ENCODE measurements at regions not wholly inside any gene's neighbourhood (a gene's known extent, or its start where the extent isn't known, plus 50 kb on each side); places are given as distances from the start of the nearest gene placed in this dataset.

DNA sequence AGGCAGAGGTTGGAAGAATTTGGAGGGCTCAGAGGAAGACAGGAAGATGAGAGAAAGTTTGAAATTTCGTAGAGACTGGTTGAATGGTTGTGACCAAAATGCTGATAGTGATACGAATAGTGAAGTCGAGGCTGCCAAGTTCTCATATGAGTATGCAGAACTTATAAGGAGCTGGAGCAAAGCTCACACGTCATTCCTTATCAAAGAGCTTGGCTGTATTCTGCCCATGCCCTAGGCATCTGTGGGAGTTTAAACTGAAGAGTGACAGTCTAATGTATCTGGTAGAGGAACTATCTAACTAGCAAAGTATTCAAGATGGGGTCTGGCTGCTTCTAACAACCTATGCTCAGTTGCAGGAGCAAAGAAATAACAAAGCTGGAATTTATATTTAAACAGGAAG lies 102.1 kb downstream of the PCDH18 start:
- H3K14ac ChIP-seq (replicated peaks; ENCODE audit: low read depth, low read length), result no peak overlapping the region
- H3K18ac ChIP-seq (ENCODE audit: low read depth, low read length), result no peak overlapping the region
- in situ Hi-C loops (cut with MboI; ENCODE audit: low sequenced_read_pairs), result no loop called here
- H2BK15ac ChIP-seq (ENCODE audit: low read depth, low read length), result no peak overlapping the region
- no peak overlapping the region for H3K56ac ChIP-seq (ENCODE audit: extremely low read depth, insufficient read depth, low read length)
- no peak overlapping the region for H3K9ac ChIP-seq (ENCODE audit: low read depth, low read length)
- BruUV-seq (replicated peaks), result no TSS peak
- H3K36me3 ChIP-seq (ENCODE audit: control insufficient read depth, insufficient read depth, low read length), result no peaks in the 10 kb centered on the region
- dilution Hi-C loops (cut with HindIII; ENCODE audit: low sequenced_read_pairs, unreplicated experiment), result no loop called here
- H3K9me3 ChIP-seq (ENCODE audit: control insufficient read depth, insufficient read depth, low read length), result peaks cover 3% of the 10 kb centered on the region; the same call in 1 of the 2 replicates
- no peak overlapping the region for H2BK120ac ChIP-seq (ENCODE audit: low read depth, low read length)
- no peak overlapping the region for H4K5ac ChIP-seq (ENCODE audit: low read depth, low read length)
- no peak overlapping the region for H3K4me3 ChIP-seq (ENCODE audit: insufficient read depth, low read depth, low read length)
- no peak overlapping the region for H2AFZ ChIP-seq (replicated peaks; ENCODE audit: low read length, poor library complexity)
- no peak overlapping the region for H3K4ac ChIP-seq (ENCODE audit: low read depth, low read length)
- no peaks in the 10 kb centered on the region for H3K79me1 ChIP-seq (ENCODE audit: low read depth in 1 of 2, low read length in 2 of 2)
- POLR2A ChIA-PET (ENCODE audit: unreplicated experiment), result no interaction called here
- no peaks in the 10 kb centered on the region for H3K4me1 ChIP-seq (ENCODE audit: control insufficient read depth, insufficient read depth, low read length)
- DNase-seq (no peak), ATAC-seq (ENCODE audit: low read depth) (no peak)
- no peak overlapping the region for H4K8ac ChIP-seq (ENCODE audit: low read depth in 2 of 2, low read length in 2 of 2)
- H4K91ac ChIP-seq (ENCODE audit: insufficient read depth, low read depth, low read length), result no peak overlapping the region
- no peaks in the 10 kb centered on the region for H3K9me1 ChIP-seq (ENCODE audit: insufficient read depth, low read length)
- H3K27me3 ChIP-seq (ENCODE audit: control insufficient read depth, insufficient read depth, low read length), result no peaks in the 10 kb centered on the region
- H3K27ac ChIP-seq (ENCODE audit: insufficient read depth, low read length), result no peak overlapping the region
- no peak overlapping the region for H2AK5ac ChIP-seq (ENCODE audit: low read depth, low read length)
- H2AK9ac ChIP-seq (replicated peaks; ENCODE audit: low read depth, low read length, poor library complexity), result no peak overlapping the region
- H2BK5ac ChIP-seq (ENCODE audit: low read depth, low read length, poor library complexity, severe bottlenecking), result no peak overlapping the region
- no peak overlapping the region for H3K4me2 ChIP-seq (ENCODE audit: low read depth, low read length)
- intact Hi-C loops (cut with micrococcal nuclease), result no loop called here
- no peak overlapping the region for H2BK20ac ChIP-seq (ENCODE audit: low read depth, low read length)
- 100% methylated on average over 2 of the region's 4 CpGs; no CpG with 5 or more reads in 1 of the 2 experiments for WGBS, 2 experiments (ENCODE audit: extremely low coverage in 2 of 2, insufficient read length in 1 of 2)
- CTCF ChIA-PET, result interaction anchor here (1.0 kb wide), 1 partner anchor 14 kb away, joined by 4 read pairs; no protein-coding TSS in a partner anchor
- no peak overlapping the region for H3K23ac ChIP-seq (ENCODE audit: low read depth, low read length)
- TF ChIP-seq, protein P1, sequence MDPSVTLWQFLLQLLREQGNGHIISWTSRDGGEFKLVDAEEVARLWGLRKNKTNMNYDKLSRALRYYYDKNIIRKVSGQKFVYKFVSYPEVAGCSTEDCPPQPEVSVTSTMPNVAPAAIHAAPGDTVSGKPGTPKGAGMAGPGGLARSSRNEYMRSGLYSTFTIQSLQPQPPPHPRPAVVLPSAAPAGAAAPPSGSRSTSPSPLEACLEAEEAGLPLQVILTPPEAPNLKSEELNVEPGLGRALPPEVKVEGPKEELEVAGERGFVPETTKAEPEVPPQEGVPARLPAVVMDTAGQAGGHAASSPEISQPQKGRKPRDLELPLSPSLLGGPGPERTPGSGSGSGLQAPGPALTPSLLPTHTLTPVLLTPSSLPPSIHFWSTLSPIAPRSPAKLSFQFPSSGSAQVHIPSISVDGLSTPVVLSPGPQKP (IDR thresholded peaks at IDR 0.05; ENCODE audit: borderline replicate concordance, low read depth, low read length), result no peak
- TF ChIP-seq MAFK (IDR thresholded peaks at IDR 0.05; ENCODE audit: low read depth, low read length) (no peak), RFX5 (IDR thresholded peaks at IDR 0.05; ENCODE audit: low read depth, low read length) (no peak), NFE2L2 (IDR thresholded peaks at IDR 0.05; ENCODE audit: low read depth, low read length) (no peak), FOS (IDR thresholded peaks at IDR 0.05; ENCODE audit: low read depth, low read length) (no peak), SMC3 (IDR thresholded peaks at IDR 0.05; ENCODE audit: low read depth, low read length) (no peak), RCOR1 (IDR thresholded peaks at IDR 0.05; ENCODE audit: insufficient replicate concordance, low read length) (no peak), MXI1 (IDR thresholded peaks at IDR 0.05; ENCODE audit: borderline replicate concordance, low read depth, low read length) (no peak), CEBPB (IDR thresholded peaks at IDR 0.05; ENCODE audit: low read depth, low read length) (no peak), MAZ (IDR thresholded peaks at IDR 0.05; ENCODE audit: borderline replicate concordance, low read depth, low read length) (no peak), BHLHE40 (IDR thresholded peaks at IDR 0.05; ENCODE audit: low read depth, low read length) (no peak), RAD21 (IDR thresholded peaks at IDR 0.05; ENCODE audit: low read length) (no peak), CHD1 (IDR thresholded peaks at IDR 0.05; ENCODE audit: low read depth, low read length) (no peak), POLR2A (IDR thresholded peaks at IDR 0.05; ENCODE audit: low read depth, low read length) (no peak)
- TF ChIP-seq, protein P2, sequence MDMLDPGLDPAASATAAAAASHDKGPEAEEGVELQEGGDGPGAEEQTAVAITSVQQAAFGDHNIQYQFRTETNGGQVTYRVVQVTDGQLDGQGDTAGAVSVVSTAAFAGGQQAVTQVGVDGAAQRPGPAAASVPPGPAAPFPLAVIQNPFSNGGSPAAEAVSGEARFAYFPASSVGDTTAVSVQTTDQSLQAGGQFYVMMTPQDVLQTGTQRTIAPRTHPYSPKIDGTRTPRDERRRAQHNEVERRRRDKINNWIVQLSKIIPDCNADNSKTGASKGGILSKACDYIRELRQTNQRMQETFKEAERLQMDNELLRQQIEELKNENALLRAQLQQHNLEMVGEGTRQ (IDR thresholded peaks at IDR 0.05; ENCODE audit: low read depth, low read length), result no peak
- TF ChIP-seq, protein P3, sequence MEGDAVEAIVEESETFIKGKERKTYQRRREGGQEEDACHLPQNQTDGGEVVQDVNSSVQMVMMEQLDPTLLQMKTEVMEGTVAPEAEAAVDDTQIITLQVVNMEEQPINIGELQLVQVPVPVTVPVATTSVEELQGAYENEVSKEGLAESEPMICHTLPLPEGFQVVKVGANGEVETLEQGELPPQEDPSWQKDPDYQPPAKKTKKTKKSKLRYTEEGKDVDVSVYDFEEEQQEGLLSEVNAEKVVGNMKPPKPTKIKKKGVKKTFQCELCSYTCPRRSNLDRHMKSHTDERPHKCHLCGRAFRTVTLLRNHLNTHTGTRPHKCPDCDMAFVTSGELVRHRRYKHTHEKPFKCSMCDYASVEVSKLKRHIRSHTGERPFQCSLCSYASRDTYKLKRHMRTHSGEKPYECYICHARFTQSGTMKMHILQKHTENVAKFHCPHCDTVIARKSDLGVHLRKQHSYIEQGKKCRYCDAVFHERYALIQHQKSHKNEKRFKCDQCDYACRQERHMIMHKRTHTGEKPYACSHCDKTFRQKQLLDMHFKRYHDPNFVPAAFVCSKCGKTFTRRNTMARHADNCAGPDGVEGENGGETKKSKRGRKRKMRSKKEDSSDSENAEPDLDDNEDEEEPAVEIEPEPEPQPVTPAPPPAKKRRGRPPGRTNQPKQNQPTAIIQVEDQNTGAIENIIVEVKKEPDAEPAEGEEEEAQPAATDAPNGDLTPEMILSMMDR (conservative IDR thresholded peaks at IDR 0.05; ENCODE audit: low read depth, low read length), result no peak
- no peaks in the 10 kb centered on the region for H4K20me1 ChIP-seq (ENCODE audit: insufficient read depth, low read length)

Measured in IMR-90 (cell line).